Hematopoietic multipotent progenitor cell treated with erythropoietin and hydrocortisone succinate and interleukin-3 and kit ligand, for 4 days (in vitro differentiated cells): ENCODE measurements at regions not wholly inside any gene's neighbourhood (a gene's known extent, or its start where the extent isn't known, plus 50 kb on each side); places are given as distances from the start of the nearest gene placed in this dataset.

Experiments used
- DNase-seq: peaks from one replicate; pipeline ENCODE4 v3.0.0-alpha.2; 2015

GRCh38 chrX:42149765-42150164 lies 226.4 kb upstream of the CASK start:
- DNase-seq: no peak

DNA sequence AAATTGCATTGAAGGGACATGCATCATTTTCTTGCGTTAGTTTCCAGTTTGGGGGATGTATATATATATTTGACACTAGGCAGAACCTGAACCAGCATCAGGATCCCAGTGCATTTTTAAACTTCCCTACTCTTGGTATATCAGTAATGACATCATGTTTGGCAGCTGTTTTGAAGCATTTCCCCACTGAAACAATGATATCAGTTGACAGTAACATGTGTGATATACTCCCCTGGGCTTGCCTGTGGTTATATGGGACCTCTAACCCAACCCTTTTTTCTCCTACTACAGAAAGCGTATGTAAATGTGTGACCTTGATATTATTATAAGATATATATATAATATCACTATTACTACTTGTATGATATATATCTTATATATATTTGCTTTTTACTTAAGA lies 225.9 kb upstream of the CASK start:
- no peak for DNase-seq

GRCh38 chrX:42143866-42144592 lies 220.7 kb upstream of the CASK start:
- no peak for DNase-seq

DNA sequence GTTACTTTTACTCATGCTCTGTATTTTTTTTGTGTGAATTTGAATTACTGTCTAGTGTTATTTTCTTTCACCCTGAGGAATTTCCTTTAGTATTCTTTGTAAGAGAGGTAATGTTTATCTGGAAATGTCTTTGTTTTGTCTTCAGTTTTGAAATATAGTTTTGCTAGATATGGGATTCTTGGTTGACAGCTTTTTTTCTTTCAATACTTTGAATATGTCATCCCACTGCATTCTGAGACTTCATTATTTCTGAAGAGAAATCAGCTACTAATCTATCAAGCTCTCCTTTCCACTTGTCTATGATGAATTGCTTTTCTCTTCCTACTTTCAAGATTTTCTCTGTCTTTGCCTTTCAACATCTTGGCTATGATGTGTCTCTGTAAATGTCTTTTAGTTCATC lies 217.0 kb upstream of the CASK start:
- DNase-seq: no peak

- DNase-seq: no peak
Measured at GRCh38 chrX:42135583-42136228, 212.4 kb upstream of the CASK start.

DNA sequence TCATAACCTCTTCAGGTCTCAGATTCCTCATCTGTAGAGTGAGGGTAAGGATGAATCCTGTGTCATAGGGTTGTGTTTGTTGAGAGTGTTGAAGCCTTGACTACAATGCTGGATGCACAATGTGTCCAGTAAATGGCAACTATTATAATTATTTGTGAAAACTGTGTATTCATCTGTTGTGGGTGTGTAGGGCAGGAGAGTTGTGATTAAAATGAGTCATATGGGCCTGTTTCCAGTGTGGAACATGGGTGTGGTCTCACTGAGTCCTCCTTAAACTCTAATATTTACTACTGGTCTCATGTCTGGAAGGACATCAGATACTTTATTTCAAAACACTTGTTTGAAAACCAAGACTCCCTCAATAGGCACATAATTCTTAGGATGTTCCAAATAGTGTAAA lies 208.5 kb upstream of the CASK start:
- DNase-seq: no peak

- no peak for DNase-seq
Measured at GRCh38 chrX:42129022-42129940, 205.9 kb upstream of the CASK start.

GRCh38 chrX:42128587-42128986 lies 205.2 kb upstream of the CASK start:
- DNase-seq: no peak

- DNase-seq: no peak
Measured at GRCh38 chrX:42128020-42128419, 204.7 kb upstream of the CASK start.

- no peak for DNase-seq
Measured at GRCh38 chrX:42127563-42127962, 204.2 kb upstream of the CASK start.

- no peak for DNase-seq
Measured at GRCh38 chrX:42123369-42123768, 200.0 kb upstream of the CASK start.

DNA sequence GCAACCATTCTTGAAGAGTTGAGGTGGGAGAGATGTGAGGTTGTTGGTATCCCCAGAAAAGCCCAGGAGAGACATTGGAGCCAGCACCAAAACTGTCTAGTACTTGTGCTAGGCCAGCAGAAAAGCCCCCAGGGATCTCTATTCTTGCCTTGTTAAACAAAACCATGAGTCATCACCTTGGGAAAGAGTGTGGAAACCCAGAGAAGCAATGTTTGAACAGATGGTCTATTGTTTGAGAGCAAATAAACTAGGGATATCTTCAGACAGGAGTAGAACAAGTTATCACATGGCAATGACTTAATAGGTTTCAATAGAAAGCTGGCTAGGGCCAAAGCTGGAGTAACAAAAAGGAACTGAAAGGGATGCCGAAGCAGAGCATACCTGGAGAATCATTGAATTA lies 195.7 kb upstream of the CASK start:
- no peak for DNase-seq

DNA sequence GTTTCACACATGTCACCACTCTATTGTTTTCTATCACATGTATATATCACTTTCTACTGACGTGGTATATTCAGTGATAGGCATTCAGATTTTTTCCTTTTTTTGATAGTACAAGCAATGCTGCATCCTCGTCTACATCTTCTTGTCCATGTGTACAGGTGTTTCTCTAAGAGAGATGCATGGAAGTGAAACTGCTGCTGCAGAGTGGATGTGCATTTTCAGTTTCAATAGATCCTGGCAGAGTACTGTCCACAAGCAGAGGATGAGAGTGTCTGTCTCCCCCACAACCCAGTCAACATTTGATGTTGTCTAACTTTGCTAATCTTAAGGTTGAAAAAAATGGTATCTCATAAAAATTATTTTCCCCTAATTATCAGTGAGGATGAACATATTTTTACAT lies 194.0 kb upstream of the CASK start:
- DNase-seq: no peak

DNA sequence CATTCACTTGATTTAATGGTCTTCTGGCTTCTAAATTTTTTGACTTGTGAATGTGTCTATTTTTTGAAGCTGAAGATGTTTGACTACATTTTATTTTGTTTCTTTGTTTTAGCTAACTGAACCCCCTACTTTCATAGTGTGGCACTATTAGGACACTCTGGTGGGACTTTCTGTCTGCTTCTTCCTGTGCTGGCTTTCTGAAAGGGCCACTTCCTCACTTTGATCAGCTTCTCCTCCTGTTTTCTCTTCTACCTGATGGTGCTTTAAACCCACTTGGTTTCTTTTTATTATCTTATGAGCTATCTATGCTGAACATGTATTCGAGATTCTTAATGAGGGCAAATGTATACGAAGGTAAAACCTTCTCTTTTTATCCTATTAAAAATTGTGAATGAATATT lies 186.1 kb upstream of the CASK start:
- DNase-seq: no peak

DNA sequence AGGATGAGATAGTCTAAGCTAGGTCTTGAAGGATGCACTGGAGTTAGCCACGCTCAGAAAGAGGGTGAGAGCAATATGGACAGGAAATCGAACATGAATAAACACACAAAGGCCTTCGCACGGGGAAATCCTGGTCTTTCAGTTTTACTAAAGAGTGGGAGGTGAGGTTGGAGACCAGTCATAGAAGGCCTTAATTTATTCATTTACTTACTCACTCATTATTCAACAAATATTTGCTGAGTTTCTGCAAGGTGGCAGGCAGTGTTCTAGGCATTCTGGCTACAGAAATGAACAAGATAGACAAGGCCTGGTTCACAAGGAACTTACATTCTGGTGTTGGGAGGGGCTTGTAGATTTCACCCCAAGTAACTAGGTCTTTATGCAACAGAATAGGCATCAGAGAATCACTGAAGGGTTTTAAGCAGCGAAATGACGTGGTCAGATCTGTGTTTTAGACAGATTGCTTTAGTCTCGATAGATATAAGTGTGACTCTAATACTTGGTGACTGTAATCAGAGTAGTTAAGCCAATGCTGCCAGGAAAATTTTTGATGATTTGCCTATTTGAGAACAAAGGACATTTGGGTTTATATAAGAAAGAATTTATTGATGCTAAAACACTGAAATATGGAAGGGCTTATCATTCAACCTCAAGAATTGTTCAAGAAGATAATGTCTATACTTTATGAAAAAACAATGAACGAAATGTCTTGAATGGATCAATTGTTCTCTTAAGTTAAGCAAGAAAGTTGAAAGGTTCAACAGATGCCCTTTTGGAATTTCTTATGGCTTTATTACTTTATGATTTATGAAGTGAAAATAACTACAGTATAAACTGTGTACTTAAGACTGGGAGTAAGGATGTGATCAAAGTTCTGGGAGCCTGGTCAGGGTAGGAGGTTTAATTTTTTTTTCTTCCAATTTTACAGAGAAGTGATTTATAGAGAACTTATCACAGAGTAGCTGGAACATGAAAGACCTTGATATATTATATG lies 184.4 kb upstream of the CASK start:
- no peak for DNase-seq

- no peak for DNase-seq
Measured at GRCh38 chrX:42106556-42106955, 183.2 kb upstream of the CASK start.

- no peak for DNase-seq
Measured at GRCh38 chrX:42102586-42103282, 179.4 kb upstream of the CASK start.

GRCh38 chrX:42098900-42099299 lies 175.5 kb upstream of the CASK start:
- no peak for DNase-seq

DNA sequence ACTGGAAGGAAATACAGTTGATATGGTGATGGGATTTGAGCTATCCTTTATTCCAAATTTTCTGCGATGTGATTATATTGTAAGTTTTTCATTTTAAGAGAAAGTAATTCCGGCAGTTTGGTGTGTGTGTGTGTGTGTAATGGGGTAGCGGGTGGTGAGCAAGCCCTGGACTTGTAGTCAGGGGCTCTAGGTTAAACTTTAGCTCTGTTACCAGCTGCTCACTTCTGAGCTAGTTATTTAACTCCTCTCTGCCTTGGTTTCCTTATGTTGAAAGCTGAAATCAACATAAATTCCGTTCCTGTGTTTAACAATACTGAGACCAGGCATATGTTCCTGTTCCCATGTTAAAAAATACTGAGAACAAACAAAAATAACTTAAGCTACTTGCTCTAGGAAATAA lies 174.1 kb upstream of the CASK start:
- DNase-seq: no peak

GRCh38 chrX:42096265-42096920 lies 173.0 kb upstream of the CASK start:
- no peak for DNase-seq

DNA sequence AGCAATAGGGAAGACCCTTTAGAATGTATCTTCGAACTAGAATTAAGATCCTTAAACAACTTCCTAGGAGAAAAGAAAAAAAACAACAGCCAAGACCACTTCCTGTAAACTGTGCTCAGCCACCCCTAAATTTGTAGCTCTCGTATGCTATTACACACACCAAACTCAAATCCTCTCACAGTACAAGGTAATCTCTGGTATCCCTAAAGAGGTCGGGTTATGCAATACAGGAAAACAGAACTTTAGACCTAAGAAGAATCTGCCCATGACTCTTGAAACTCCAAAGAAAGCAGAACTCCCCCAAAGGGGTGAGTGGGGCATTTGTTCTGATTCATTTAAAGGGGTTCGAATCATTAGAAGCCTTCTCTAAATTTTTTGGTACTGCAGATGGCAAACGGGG lies 170.9 kb upstream of the CASK start:
- DNase-seq: peak; percentile 14
